HepG2 (cell line): ENCODE measurements at regions not wholly inside any gene's neighbourhood (a gene's known extent, or its start where the extent isn't known, plus 50 kb on each side); places are given as distances from the start of the nearest gene placed in this dataset.

Source experiments
- ATAC-seq: fragments of 200-7000 bp; cut with Tn5 transposase; 3 replicates; pipeline ENCODE4 v1.9.1; 2020; ENCODE audit warnings: mild to moderate bottlenecking, moderate library complexity
- BruUV-seq: library from RNA; stranded (reverse); fragments of 400-500 nt; replicated peaks from 2 replicates; lab custom pipeline; 2021; lab: Mats Ljungman, UMichigan
- CTCF ChIA-PET: fragments of 300-600 bp; formaldehyde crosslinking; extraction: SDS; loops from one replicate; lab custom pipeline; 2021; ENCODE audit warnings: low total read pairs, inconsistent platforms, low intra/inter-chr PET ratio; lab: Yijun Ruan, JAX
- POLR2A ChIA-PET: fragments of 350-600 bp; sonication (Branson Sonifier 250); formaldehyde crosslinking; loops from one replicate; lab custom pipeline; 2020; ENCODE audit warnings: antibody characterized with exemption, inconsistent platforms; lab: Yijun Ruan, JAX
- DNase-seq: peaks from one replicate; pipeline ENCODE4 v3.0.0-alpha.2; 2015; ENCODE audit warnings: low spot score
- FAIRE-seq: peaks from 3 replicates; lab custom pipeline; 2011; peaks lifted over from hg19 to GRCh38; lab: Jason Lieb, UNC
- H2AFZ ChIP-seq: one replicate; pipeline ENCODE4 v1.6.1; 2011; ENCODE audit warnings: low read length, inconsistent platforms
- H3K27ac ChIP-seq: fragments of 300-600 bp; 3 replicates; pipeline ENCODE4 v1.8.0; 2011; ENCODE audit warnings: mixed run types, mild to moderate bottlenecking, mixed read lengths, low read length, inconsistent platforms; ENCODE audit not compliant: insufficient read depth; ENCODE audit errors: extremely low read length
- H3K27me3 ChIP-seq, 2 experiments: fragments of 200-600 bp in 1 of 2; 2 replicates in 1 of 2; 3 replicates in 1 of 2; pipeline versions ENCODE4 v1.6.0 to v1.8.0; 2011; ENCODE audit warnings: low read length in 2 of 2, mild to moderate bottlenecking in 2 of 2, moderate library complexity in 2 of 2, inconsistent platforms in 1 of 2; ENCODE audit not compliant: insufficient read depth in 2 of 2, control insufficient read depth in 1 of 2
- H3K36me3 ChIP-seq, 2 experiments: fragments of 200-600 bp in 1 of 2; replicated peaks in 1 of 2; 2 replicates in 1 of 2; 3 replicates in 1 of 2; pipeline versions ENCODE4 v1.5.1 to v1.8.0; 2011; ENCODE audit warnings: low read length in 2 of 2, inconsistent platforms in 1 of 2; ENCODE audit not compliant: insufficient read depth in 2 of 2, control insufficient read depth in 1 of 2
- H3K4me1 ChIP-seq: 2 replicates; pipeline ENCODE4 v1.5.1; 2012; ENCODE audit warnings: low read length, inconsistent platforms; ENCODE audit not compliant: insufficient read depth
- H3K4me2 ChIP-seq: 2 replicates; pipeline ENCODE4 v1.6.0; 2011; ENCODE audit warnings: low read depth, low read length, inconsistent platforms
- H3K4me3 ChIP-seq, 3 experiments: fragments of 200-600 bp in 1 of 3; sonication (generic), shearing (Covaris generic) in 1 of 3; replicated peaks in 1 of 3; 2 replicates each; pipeline ENCODE4 v1.5.1; 2011 to 2016; ENCODE audit warnings: low read length in 3 of 3, inconsistent platforms in 2 of 3, low read depth in 2 of 3, mild to moderate bottlenecking in 2 of 3, control low read depth in 1 of 3, mixed read lengths in 1 of 3; ENCODE audit not compliant: insufficient read depth in 1 of 3
- H3K79me2 ChIP-seq: one replicate; pipeline ENCODE4 v1.6.1; 2011; ENCODE audit warnings: low read length, inconsistent platforms; ENCODE audit not compliant: insufficient read depth
- H3K9ac ChIP-seq: 2 replicates; pipeline ENCODE4 v1.6.0; 2011; ENCODE audit warnings: mild to moderate bottlenecking, low read depth, low read length, inconsistent platforms; ENCODE audit not compliant: insufficient read depth
- H3K9me3 ChIP-seq: 2 replicates; pipeline ENCODE4 v1.5.1; 2012; ENCODE audit warnings: mild to moderate bottlenecking, low read length
- H4K20me1 ChIP-seq: 2 replicates; pipeline ENCODE4 v1.6.0; 2011; ENCODE audit warnings: inconsistent platforms, mild to moderate bottlenecking, low read length, moderate library complexity; ENCODE audit not compliant: insufficient read depth
- KDM1A ChIP-seq: IDR thresholded peaks from 2 replicates; pipeline ENCODE4 v1.6.1; 2016; ENCODE audit warnings: missing compliant biosample characterization
- MTF2 ChIP-seq: sonication (generic); formaldehyde crosslinking; IDR thresholded peaks from 2 replicates; pipeline ENCODE4 v1.5.0; 2020; ENCODE audit warnings: missing genetic modification reagents, borderline replicate concordance
- STAG1 ChIP-seq: sonication (generic); formaldehyde crosslinking; IDR thresholded peaks from 2 replicates; pipeline ENCODE4 v1.4.0; 2020; ENCODE audit warnings: missing genetic modification reagents
- TBL1XR1 ChIP-seq: fragments of 150-350 bp; IDR thresholded peaks from 2 replicates; pipeline ENCODE4 v1.6.1; 2014; ENCODE audit warnings: borderline replicate concordance, low read length; ENCODE audit not compliant: partially characterized antibody
- ZNF296 ChIP-seq: sonication (generic); formaldehyde crosslinking; conservative IDR thresholded peaks from 2 replicates; pipeline ENCODE4 v1.5.0; 2020; ENCODE audit warnings: mild to moderate bottlenecking, missing genetic modification reagents
- ZNF547 ChIP-seq: sonication (generic); formaldehyde crosslinking; IDR thresholded peaks from 2 replicates; pipeline ENCODE4 v1.5.1; 2020; ENCODE audit warnings: mild to moderate bottlenecking, missing genetic modification reagents
- ZNF674 ChIP-seq: sonication (generic); formaldehyde crosslinking; IDR thresholded peaks from 2 replicates; pipeline ENCODE4 v1.5.0; 2020; ENCODE audit warnings: low read depth, mild to moderate bottlenecking, missing genetic modification reagents
- WGBS: methylation state at CpG from one replicate; pipeline ENCODE4 v1.1.6; 2017; ENCODE audit warnings: low lambda C conversion rate; 5-methylcytosine and 5-hydroxymethylcytosine counted together
- in situ Hi-C: cut with HindIII; loops from 2 replicates; pipeline ENCODE4 v1.10.0; 2017; ENCODE audit warnings: low pct_unique_long_range_greater_than_20kb; ENCODE audit not compliant: extremely low pct_ligation_motif_present
- intact Hi-C: fragments of 100-400 bp; cut with micrococcal nuclease; formaldehyde crosslinking; loops from one replicate; pipeline ENCODE4 v1.10.0; 2022; ENCODE audit not compliant: unreplicated experiment
- TF ChIP-seq, protein P1 (sequence below): sonication (generic); formaldehyde crosslinking; IDR thresholded peaks from 2 replicates; pipeline ENCODE4 v1.5.1; 2020; ENCODE audit warnings: missing genetic modification reagents, mild to moderate bottlenecking, borderline replicate concordance
- TF ChIP-seq, protein P2 (sequence below): IDR thresholded peaks from 2 replicates; pipeline ENCODE4 v1.6.1; 2016
- TF ChIP-seq, protein P3 (sequence below): sonication (generic); formaldehyde crosslinking; IDR thresholded peaks from 2 replicates; pipeline ENCODE4 v1.5.0; 2020; ENCODE audit warnings: mild to moderate bottlenecking, missing genetic modification reagents, moderate library complexity

DNA sequence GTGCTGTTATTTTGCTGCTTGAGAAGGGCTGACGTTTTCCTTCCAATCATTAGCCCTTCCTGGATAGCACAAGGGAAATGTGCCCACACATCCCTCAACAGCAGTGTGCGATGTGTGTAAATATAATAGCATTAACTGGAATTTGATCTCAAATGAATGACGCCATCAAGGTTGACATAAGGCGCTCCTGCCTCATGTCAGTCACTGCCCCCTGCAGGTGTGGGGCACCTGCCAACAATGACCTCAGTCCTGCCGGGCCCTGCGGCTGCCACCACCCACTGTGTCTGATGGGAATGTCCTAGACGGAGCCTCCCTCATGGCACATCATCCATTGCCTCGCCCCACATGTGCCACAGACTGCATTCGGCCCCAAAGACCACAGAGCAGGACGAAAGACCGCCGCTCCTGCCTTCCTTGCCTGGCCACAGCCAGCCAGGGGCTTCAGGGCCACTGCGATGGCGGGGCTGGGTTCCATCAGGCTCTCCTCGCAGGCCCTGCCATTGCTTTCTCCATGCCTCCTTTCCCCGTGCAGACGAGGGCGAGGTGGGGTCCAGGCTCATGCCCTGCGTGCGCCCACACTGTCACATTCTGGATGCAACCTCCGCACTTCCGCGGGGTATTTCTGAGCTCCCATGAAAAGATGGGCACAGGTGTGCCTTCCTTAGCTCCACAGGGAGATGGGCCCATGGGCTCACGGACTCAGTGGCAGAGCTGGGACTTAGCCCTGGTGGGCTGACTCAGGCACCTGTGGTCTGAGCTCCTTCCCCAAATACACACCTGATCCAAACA lies 146.7 kb downstream of the SOX1 start:
- H3K9ac ChIP-seq = no peak overlapping the region
- intact Hi-C loops = no loop called here

DNA sequence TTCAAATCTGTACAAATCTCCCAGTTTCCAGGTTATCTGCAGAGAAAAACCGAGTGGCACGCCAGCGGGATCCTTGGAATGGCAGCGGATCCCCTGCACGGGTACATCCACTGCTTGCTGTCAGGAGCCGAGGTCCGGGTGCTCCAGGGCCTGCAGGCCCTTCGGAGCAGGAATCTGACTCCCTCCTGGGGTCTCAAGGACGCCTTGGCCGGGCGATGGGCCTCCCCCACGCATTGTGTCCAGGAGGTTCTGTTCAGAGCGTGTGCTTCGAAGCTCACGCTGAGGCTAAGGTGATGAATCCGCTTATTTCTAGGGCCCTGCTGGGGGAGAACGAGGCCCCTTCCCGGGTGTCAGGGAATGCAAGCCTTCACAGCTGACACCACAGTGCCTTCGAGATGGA lies 148.9 kb downstream of the SOX1 start:
- CTCF ChIA-PET = no interaction called here
- TF ChIP-seq, protein P1, sequence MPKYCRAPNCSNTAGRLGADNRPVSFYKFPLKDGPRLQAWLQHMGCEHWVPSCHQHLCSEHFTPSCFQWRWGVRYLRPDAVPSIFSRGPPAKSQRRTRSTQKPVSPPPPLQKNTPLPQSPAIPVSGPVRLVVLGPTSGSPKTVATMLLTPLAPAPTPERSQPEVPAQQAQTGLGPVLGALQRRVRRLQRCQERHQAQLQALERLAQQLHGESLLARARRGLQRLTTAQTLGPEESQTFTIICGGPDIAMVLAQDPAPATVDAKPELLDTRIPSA = no peak
- TF ChIP-seq ZNF547 (CRISPR knock-in tag) (no peak), ZNF674 (CRISPR knock-in tag) (no peak), ZNF296 (no peak), MTF2 (no peak), TBL1XR1 (no peak)
- TF ChIP-seq, protein P2, sequence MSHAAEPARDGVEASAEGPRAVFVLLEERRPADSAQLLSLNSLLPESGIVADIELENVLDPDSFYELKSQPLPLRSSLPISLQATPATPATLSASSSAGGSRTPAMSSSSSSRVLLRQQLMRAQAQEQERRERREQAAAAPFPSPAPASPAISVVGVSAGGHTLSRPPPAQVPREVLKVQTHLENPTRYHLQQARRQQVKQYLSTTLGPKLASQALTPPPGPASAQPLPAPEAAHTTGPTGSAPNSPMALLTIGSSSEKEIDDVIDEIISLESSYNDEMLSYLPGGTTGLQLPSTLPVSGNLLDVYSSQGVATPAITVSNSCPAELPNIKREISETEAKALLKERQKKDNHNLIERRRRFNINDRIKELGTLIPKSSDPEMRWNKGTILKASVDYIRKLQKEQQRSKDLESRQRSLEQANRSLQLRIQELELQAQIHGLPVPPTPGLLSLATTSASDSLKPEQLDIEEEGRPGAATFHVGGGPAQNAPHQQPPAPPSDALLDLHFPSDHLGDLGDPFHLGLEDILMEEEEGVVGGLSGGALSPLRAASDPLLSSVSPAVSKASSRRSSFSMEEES (CRISPR knock-in tag) = no peak
- Histone ChIP-seq H3K79me2 (no peaks in the 10 kb centered on the region), H4K20me1 (no peaks in the 10 kb centered on the region), H3K36me3 (no peaks in the 10 kb centered on the region), H3K9me3 (no peaks in the 10 kb centered on the region), H3K4me3 (no peak overlapping the region), H3K4me1 (no peaks in the 10 kb centered on the region), H3K4me2 (no peak overlapping the region), H2AFZ (no peak overlapping the region), H3K9ac (no peak overlapping the region), H3K27me3 (peaks cover 3 to 37% of the 10 kb centered on the region in 2 experiments; a peak in 4 of 5 replicates), H3K27ac (no peak overlapping the region)
- FAIRE-seq (no peak), ATAC-seq (no peak), DNase-seq (no peak)
- in situ Hi-C loops (loop anchor here (25.0 kb wide), 1 partner anchor 221 kb away; no protein-coding TSS in a partner anchor), intact Hi-C loops (no loop called here)
- WGBS = 26% methylated on average over 7 of the region's 19 CpGs
- no TSS peak for BruUV-seq
- POLR2A ChIA-PET = no interaction called here

More for the DNA sequence above, 146.7 kb downstream of the SOX1 start:
- Histone ChIP-seq H3K27ac (no peak overlapping the region), H3K27me3 (peaks cover 3 to 26% of the 10 kb centered on the region in 2 experiments; a peak in 4 of 5 replicates), H3K4me3 (no peak overlapping the region), H3K79me2 (no peaks in the 10 kb centered on the region), H3K36me3 (no peaks in the 10 kb centered on the region), H4K20me1 (no peaks in the 10 kb centered on the region), H2AFZ (no peak overlapping the region)
- ATAC-seq = peak; percentile 77
- ChIA-PET CTCF (no interaction called here), POLR2A (no interaction called here)
- no TSS peak for BruUV-seq
- no peak for FAIRE-seq
- DNase-seq = peak; percentile 28
- WGBS = 28% methylated on average over 12 of the region's 24 CpGs
- in situ Hi-C loops = loop anchor here (25.0 kb wide), 1 partner anchor 224 kb away; no protein-coding TSS in a partner anchor
- TF ChIP-seq, protein P3, sequence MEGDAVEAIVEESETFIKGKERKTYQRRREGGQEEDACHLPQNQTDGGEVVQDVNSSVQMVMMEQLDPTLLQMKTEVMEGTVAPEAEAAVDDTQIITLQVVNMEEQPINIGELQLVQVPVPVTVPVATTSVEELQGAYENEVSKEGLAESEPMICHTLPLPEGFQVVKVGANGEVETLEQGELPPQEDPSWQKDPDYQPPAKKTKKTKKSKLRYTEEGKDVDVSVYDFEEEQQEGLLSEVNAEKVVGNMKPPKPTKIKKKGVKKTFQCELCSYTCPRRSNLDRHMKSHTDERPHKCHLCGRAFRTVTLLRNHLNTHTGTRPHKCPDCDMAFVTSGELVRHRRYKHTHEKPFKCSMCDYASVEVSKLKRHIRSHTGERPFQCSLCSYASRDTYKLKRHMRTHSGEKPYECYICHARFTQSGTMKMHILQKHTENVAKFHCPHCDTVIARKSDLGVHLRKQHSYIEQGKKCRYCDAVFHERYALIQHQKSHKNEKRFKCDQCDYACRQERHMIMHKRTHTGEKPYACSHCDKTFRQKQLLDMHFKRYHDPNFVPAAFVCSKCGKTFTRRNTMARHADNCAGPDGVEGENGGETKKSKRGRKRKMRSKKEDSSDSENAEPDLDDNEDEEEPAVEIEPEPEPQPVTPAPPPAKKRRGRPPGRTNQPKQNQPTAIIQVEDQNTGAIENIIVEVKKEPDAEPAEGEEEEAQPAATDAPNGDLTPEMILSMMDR = peak; percentile 21
- TF ChIP-seq STAG1 (CRISPR knock-in tag) (peak; percentile 10; the same call in 1 of the 2 replicates), KDM1A (CRISPR knock-in tag) (no peak)
- TF ChIP-seq, all 625 proteins: peak for 2
- Histone ChIP-seq H3K9me3 (no peaks in the 10 kb centered on the region), H3K4me2 (no peak overlapping the region), H3K4me1 (no peaks in the 10 kb centered on the region)
